SKM-1 treated with dmso at 0.1 percent for 144 hours (cell line): ENCODE measurements at regions not wholly inside any gene's neighbourhood (a gene's known extent, or its start where the extent isn't known, plus 50 kb on each side); places are given as distances from the start of the nearest gene placed in this dataset.
"Not testable (repeated sequence)": the region's sequence is repeated elsewhere in the genome, so short reads cannot be mapped to it uniquely, and the experiment has no call there.

Source experiments
- DNase-seq: peaks from one replicate; lab custom pipeline; 2025; ENCODE audit not compliant: unreplicated experiment; lab: John Stamatoyannopoulos, UW

GRCh38 chr10:131363416-131363815, 51.9 kb upstream of the TCERG1L start:
- no peak for DNase-seq

- no peak for DNase-seq
Observed at GRCh38 chr10:131371571-131371970, 60.0 kb upstream of the TCERG1L start.

GRCh38 chr10:131381576-131381975, 70.1 kb upstream of the TCERG1L start:
- no peak for DNase-seq

GRCh38 chr10:131385161-131385872, 73.8 kb upstream of the TCERG1L start:
- not testable (repeated sequence) for DNase-seq

- DNase-seq: no peak
Observed at GRCh38 chr10:131387018-131387529, 75.6 kb upstream of the TCERG1L start.

GRCh38 chr10:131391936-131392335, 80.4 kb upstream of the TCERG1L start:
- no peak for DNase-seq

GRCh38 chr10:131396121-131397050, 84.9 kb upstream of the TCERG1L start:
- DNase-seq: no peak

GRCh38 chr10:131398166-131398565, 86.6 kb upstream of the TCERG1L start:
- DNase-seq: no peak

GRCh38 chr10:131399981-131400380, 88.5 kb upstream of the TCERG1L start:
- DNase-seq: no peak

- no peak for DNase-seq
Observed at GRCh38 chr10:131400513-131400912, 89.0 kb upstream of the TCERG1L start.

- DNase-seq: no peak
Observed at GRCh38 chr10:131402771-131403650, 91.5 kb upstream of the TCERG1L start.

GRCh38 chr10:131403936-131404335, 92.4 kb upstream of the TCERG1L start:
- no peak for DNase-seq

- DNase-seq: no peak
Observed at GRCh38 chr10:131404886-131405285, 93.4 kb upstream of the TCERG1L start.

- DNase-seq: no peak
Observed at GRCh38 chr10:131406676-131407392, 95.3 kb upstream of the TCERG1L start.

GRCh38 chr10:131418681-131419080, 107.2 kb upstream of the TCERG1L start:
- DNase-seq: no peak

GRCh38 chr10:131419797-131420196, 108.3 kb upstream of the TCERG1L start:
- no peak for DNase-seq

- no peak for DNase-seq
Observed at GRCh38 chr10:131420867-131421266, 109.3 kb upstream of the TCERG1L start.

GRCh38 chr10:131421381-131421780, 109.9 kb upstream of the TCERG1L start:
- no peak for DNase-seq

- DNase-seq: no peak
Observed at GRCh38 chr10:131422731-131423130, 111.2 kb upstream of the TCERG1L start.

- DNase-seq: no peak
Observed at GRCh38 chr10:131424053-131424452, 112.5 kb upstream of the TCERG1L start.
